HK-2 (cell line): ENCODE measurements at regions not wholly inside any gene's neighbourhood (a gene's known extent, or its start where the extent isn't known, plus 50 kb on each side); places are given as distances from the start of the nearest gene placed in this dataset.
A peak's percentile ranks its signal among the peaks of the same experiment; 100 is the strongest.
"Not testable (repeated sequence)": the region's sequence is repeated elsewhere in the genome, so short reads cannot be mapped to it uniquely, and the experiment has no call there.

ENCODE experiments used
- DNase-seq: peaks from one replicate; pipeline ENCODE4 v3.0.0-alpha.2; 2018; ENCODE audit not compliant: unreplicated experiment

- not testable (repeated sequence) for DNase-seq
These were observed 151.8 kb upstream of the DGKB start for GRCh38 chr7:15054304-15054703.

- no peak for DNase-seq
These were observed 146.6 kb upstream of the DGKB start for GRCh38 chr7:15049157-15049556.

- no peak for DNase-seq
These were observed 144.3 kb upstream of the DGKB start for GRCh38 chr7:15046861-15047260.

- DNase-seq = no peak
These were observed 141.4 kb upstream of the DGKB start for GRCh38 chr7:15043931-15044330.

- DNase-seq = no peak
These were observed 139.9 kb upstream of the DGKB start for GRCh38 chr7:15042285-15043065.

- DNase-seq = no peak
These were observed 138.7 kb upstream of the DGKB start for GRCh38 chr7:15041226-15041625.

GRCh38 chr7:15035814-15036213 lies 133.3 kb upstream of the DGKB start:
- DNase-seq = no peak

GRCh38 chr7:15033039-15033438 lies 130.5 kb upstream of the DGKB start:
- no peak for DNase-seq

GRCh38 chr7:15018981-15019380 lies 116.4 kb upstream of the DGKB start:
- DNase-seq = no peak

GRCh38 chr7:15016766-15017165 lies 114.2 kb upstream of the DGKB start:
- DNase-seq = peak; percentile 9

GRCh38 chr7:15016315-15016667 lies 113.7 kb upstream of the DGKB start:
- DNase-seq = no peak

- peak; percentile 23 for DNase-seq
These were observed 113.2 kb upstream of the DGKB start for GRCh38 chr7:15015545-15016314.

- DNase-seq = no peak
These were observed 109.6 kb upstream of the DGKB start for GRCh38 chr7:15012135-15012534.

- DNase-seq = no peak
These were observed 108.7 kb upstream of the DGKB start for GRCh38 chr7:15011289-15011688.

GRCh38 chr7:15007507-15007906 lies 105.0 kb upstream of the DGKB start:
- peak; percentile 3 for DNase-seq

- no peak for DNase-seq
These were observed 103.1 kb upstream of the DGKB start for GRCh38 chr7:15005672-15006071.

- DNase-seq = no peak
These were observed 97.6 kb upstream of the DGKB start for GRCh38 chr7:15000157-15000556.

- no peak for DNase-seq
These were observed 96.8 kb upstream of the DGKB start for GRCh38 chr7:14999331-14999730.

- no peak for DNase-seq
These were observed 93.2 kb upstream of the DGKB start for GRCh38 chr7:14995774-14996173.

GRCh38 chr7:14988941-14989340 lies 86.4 kb upstream of the DGKB start:
- no peak for DNase-seq

GRCh38 chr7:14978687-14979086 lies 76.1 kb upstream of the DGKB start:
- DNase-seq = no peak

- DNase-seq = no peak
These were observed 72.1 kb upstream of the DGKB start for GRCh38 chr7:14974688-14975087.

GRCh38 chr7:14973712-14974428 lies 71.3 kb upstream of the DGKB start:
- no peak for DNase-seq
